GM12891 (cell line): ENCODE measurements at regions not wholly inside any gene's neighbourhood (a gene's known extent, or its start where the extent isn't known, plus 50 kb on each side); places are given as distances from the start of the nearest gene placed in this dataset.

Source experiments
- DNase-seq: peaks from one replicate; pipeline ENCODE4 v3.0.0; 2011; ENCODE audit warnings: low spot score; ENCODE audit not compliant: insufficient read length
- FAIRE-seq: peaks from 2 replicates; lab custom pipeline; 2011; peaks lifted over from hg19 to GRCh38; lab: Jason Lieb, UNC
- PAX5 ChIP-seq: IDR thresholded peaks from 2 replicates; pipeline ENCODE4 v1.6.1; 2011; ENCODE audit warnings: low read length, moderate library complexity, mild to moderate bottlenecking; ENCODE audit not compliant: insufficient read depth, severe bottlenecking
- POLR2A ChIP-seq: IDR thresholded peaks from 2 replicates; pipeline ENCODE4 v1.6.1; 2011; ENCODE audit warnings: low read depth, low read length, control low read depth
- POLR2AphosphoS5 ChIP-seq: IDR thresholded peaks from 2 replicates; pipeline ENCODE4 v1.6.1; 2011; ENCODE audit warnings: low read depth, low read length, control low read depth
- POU2F2 ChIP-seq: IDR thresholded peaks from 2 replicates; pipeline ENCODE4 v1.6.1; 2011; ENCODE audit warnings: low read depth, mild to moderate bottlenecking, control low read depth, low read length, moderate library complexity
- SPI1 ChIP-seq: IDR thresholded peaks from 2 replicates; pipeline ENCODE4 v1.6.1; 2011; ENCODE audit warnings: low read depth, low read length, control low read depth
- TAF1 ChIP-seq: IDR thresholded peaks from 2 replicates; pipeline ENCODE4 v1.6.1; 2011; ENCODE audit warnings: low read depth, low read length, control low read depth

DNA sequence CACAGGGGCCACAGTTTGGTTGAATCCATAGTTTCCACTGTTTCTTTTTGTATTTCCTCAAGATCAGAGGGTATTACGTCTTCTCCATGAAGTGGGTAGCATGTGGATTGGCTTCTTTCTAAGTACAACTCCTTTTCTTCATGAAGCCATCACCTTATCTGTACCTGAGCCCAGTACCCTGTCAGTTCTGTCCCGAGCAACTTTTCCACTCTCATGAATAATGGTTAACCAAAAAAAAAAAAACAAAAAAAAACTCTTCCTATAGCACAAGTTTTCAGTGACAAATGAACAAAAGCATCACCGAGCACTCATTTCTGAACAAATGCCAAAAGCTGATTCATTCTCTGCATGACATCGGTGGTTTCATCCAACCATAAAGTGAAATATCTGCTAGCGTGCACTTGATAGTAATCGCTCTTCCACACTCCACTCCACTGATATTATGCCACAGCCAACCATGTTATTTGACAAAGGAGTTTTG is 53.0 kb upstream of the CCDC150 start:
- TF ChIP-seq POU2F2 (no peak), PAX5 (no peak), SPI1 (no peak), TAF1 (no peak), POLR2A (no peak), POLR2AphosphoS5 (no peak)
- FAIRE-seq (no peak), DNase-seq (no peak)

DNA sequence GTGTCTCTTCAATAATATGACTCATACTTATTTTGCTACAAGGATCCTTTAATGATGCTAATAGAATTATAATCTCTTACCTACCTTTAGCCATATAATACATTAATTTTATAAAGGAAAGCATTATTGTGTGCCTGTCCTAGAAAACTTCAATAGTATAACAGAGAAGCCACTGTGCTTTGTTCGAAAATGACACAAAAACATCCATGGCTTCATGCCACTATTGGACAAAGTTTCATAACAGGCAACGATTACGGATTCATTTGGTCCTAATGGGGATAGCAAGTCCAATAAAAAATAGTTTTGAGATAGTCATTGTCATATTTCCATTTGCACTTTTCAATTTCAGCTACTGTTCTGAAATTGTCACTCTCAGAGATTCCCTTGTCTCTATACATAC is 52.5 kb upstream of the CCDC150 start:
- no peak for DNase-seq
- FAIRE-seq: no peak
- no peak for TF ChIP-seq PAX5
- no peak for TF ChIP-seq POLR2AphosphoS5
- TF ChIP-seq SPI1: no peak
- TF ChIP-seq TAF1: no peak

DNA sequence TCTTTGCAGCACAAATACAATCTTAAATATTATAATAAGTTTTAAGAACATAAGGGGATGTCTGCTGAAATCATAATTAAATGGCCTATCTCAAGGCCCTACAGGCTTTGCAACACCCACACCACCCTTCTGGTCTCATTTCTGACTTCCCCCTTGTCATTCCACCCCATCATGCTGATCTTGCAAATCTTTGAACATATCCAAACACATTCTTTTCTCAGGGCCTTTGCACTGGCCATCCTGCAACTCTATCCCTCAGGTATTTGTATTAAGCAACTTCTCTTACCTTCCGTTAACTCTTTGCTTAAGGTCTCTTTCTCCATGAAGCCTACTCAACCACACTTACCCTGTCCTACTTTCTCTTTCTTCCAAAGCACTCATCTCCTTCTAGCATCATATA is 51.8 kb upstream of the CCDC150 start:
- DNase-seq: no peak
- FAIRE-seq: no peak
- no peak for TF ChIP-seq POLR2A
- no peak for TF ChIP-seq PAX5
- TF ChIP-seq POU2F2: no peak
- no peak for TF ChIP-seq SPI1
- TF ChIP-seq TAF1: no peak
- TF ChIP-seq POLR2AphosphoS5: no peak

DNA sequence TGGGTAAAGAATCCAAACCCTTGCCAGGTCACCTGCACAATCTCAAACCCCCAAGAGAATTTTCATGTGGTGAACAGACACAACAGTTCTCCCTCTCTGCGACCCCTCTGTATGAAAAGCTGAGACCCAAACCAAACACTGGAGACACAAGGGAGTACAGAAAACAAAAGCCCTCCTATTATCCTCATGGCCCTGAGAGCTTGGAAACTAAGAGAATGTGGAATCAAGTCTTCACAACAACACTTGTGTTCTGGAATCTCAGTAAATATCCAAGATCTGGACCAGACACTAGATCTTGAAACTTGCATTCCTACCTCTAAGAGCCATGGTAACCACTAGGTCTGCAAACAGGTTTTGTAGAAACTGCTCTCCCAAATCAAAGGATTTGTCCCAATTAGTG is 50.1 kb upstream of the CCDC150 start:
- no peak for TF ChIP-seq PAX5
- TF ChIP-seq POLR2AphosphoS5: no peak
- no peak for TF ChIP-seq SPI1
- no peak for TF ChIP-seq POLR2A
- TF ChIP-seq TAF1: no peak
- TF ChIP-seq POU2F2: no peak
- DNase-seq (no peak), FAIRE-seq (no peak)
